ENCODE measurements at regions not wholly inside any gene's neighbourhood (a gene's known extent, or its start where the extent isn't known, plus 50 kb on each side); places are given as distances from the start of the nearest gene placed in this dataset.

DNA sequence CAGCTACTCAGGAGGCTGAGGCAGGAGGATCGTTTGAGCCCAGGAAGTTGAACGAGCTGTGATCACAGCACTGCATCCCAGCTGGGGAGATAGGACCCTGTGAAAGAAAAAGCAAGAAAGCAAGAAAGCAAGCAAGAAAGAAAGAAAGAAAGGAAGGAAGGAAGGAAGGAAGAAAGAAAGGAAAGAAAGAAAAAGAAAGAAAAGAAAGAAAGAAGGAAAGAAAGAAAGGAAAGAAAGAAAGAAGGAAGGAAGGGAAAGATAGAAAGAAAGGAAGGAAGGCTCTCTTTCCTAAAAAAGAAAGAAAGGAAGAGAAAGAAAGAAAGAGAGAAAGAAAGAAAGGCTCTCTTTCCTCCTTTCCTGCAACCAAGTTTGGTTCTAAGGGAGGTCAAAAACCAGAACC, 380.3 kb downstream of the PCNX1 start:
- DNase-seq (ENCODE audit: low read depth), result no peak

- no peak for DNase-seq (ENCODE audit: low read depth)
These were observed 382.3 kb downstream of the PCNX1 start for GRCh38 chr14:71289536-71289935.

DNA sequence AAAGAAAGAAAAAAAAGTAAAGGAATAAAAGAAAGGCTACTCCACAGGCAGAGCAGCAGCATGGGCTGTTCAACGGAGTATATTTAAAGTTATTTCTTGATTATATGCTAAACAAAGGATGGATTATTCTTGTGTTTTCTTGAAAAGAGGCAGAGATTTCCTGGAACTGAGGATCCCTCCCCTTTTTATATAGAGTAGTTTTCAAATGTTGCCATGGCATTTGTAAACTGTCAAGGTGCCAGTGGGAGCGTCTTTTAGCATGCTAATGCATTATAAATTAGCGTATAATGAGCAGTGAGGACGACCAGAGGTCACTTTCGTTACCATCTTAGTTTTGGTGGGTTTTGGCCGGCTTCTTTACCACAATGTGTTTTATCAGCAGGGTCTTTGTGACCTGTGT, 383.0 kb downstream of the PCNX1 start:
- no peak for DNase-seq (ENCODE audit: low read depth)

DNA sequence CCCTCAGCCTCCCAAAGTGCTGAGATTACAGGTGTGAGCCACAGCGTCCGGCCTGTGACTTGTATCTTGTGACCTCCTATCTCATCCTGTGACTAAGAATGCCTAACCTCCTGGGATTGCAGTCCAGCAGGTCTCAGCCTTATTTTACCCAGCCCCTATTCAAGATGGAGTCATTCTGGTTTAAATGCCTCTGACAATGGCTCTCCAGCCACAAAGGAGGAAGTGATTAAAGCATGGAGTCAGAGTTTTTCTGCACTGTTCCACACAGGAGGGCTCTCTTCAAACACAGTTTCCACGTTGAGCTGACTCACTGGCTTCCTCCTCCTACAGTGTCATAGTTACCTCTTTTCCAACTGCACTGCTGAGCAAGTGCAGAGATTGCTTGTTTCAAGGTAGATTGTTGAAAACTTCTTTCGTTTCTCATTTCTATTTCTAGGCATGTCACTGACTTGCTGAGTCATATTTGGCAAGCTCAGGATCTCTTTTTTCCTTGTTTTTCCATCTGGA, 383.8 kb downstream of the PCNX1 start:
- no peak for DNase-seq (ENCODE audit: low read depth)

- DNase-seq (ENCODE audit: low read depth), result no peak
These were observed 388.9 kb downstream of the PCNX1 start for GRCh38 chr14:71296184-71296583.

- DNase-seq (ENCODE audit: low read depth), result no peak
These were observed 393.5 kb downstream of the PCNX1 start for GRCh38 chr14:71300566-71301330.

- DNase-seq (ENCODE audit: low read depth), result no peak
These were observed 394.4 kb downstream of the PCNX1 start for GRCh38 chr14:71301611-71302010.

GRCh38 chr14:71304690-71305089, 397.4 kb downstream of the PCNX1 start:
- no peak for DNase-seq (ENCODE audit: low read depth)

GRCh38 chr14:71308671-71309070, 401.4 kb downstream of the PCNX1 start:
- no peak for DNase-seq (ENCODE audit: low read depth)

- DNase-seq (ENCODE audit: low read depth), result no peak
These were observed 402.5 kb downstream of the PCNX1 start for GRCh38 chr14:71309756-71310155.

GRCh38 chr14:71311061-71311460, 403.8 kb downstream of the PCNX1 start:
- DNase-seq (ENCODE audit: low read depth), result no peak

DNA sequence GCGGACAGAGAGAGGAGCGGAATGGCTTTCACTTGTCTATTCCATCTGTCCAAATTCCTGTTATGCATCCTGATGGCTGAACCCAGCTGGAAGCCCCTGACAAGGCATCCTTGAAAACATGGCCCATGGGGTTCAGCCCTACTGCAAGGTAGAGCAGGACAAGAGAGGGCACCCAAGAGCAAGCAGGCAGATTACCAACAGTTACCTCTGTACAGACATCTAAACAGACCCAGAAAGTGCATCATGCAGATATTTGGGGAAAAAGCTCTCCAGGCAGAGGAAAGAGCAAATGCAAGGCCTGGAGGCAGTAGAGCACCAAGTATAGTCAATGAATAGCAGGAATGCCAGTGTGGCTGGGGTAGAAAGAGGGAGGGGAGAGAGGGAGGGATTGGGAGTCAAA, 407.5 kb downstream of the PCNX1 start:
- no peak for DNase-seq (ENCODE audit: low read depth)

GRCh38 chr14:71317385-71318096, 410.3 kb downstream of the PCNX1 start:
- no peak for DNase-seq (ENCODE audit: low read depth)

DNA sequence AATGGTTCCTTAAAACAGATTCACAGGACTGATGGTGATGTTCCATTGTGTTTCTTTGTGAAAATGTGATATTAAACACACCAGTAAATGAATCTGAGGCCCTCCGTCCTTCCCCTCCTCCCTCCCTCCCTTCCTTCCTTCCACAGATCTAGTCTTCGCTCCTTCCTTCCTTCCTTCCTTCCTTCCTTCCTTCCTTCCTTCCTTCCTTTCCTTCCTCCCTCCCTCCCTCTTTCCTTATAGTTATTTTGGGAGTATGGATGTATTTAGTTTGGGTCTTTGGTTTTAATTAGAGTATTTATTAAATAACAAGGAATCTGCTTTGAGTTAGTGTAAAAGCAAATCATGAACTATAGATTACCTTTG, 410.8 kb downstream of the PCNX1 start:
- DNase-seq (ENCODE audit: low read depth), result no peak

- no peak for DNase-seq (ENCODE audit: low read depth)
These were observed 412.4 kb downstream of the PCNX1 start for GRCh38 chr14:71319666-71320065.

DNA sequence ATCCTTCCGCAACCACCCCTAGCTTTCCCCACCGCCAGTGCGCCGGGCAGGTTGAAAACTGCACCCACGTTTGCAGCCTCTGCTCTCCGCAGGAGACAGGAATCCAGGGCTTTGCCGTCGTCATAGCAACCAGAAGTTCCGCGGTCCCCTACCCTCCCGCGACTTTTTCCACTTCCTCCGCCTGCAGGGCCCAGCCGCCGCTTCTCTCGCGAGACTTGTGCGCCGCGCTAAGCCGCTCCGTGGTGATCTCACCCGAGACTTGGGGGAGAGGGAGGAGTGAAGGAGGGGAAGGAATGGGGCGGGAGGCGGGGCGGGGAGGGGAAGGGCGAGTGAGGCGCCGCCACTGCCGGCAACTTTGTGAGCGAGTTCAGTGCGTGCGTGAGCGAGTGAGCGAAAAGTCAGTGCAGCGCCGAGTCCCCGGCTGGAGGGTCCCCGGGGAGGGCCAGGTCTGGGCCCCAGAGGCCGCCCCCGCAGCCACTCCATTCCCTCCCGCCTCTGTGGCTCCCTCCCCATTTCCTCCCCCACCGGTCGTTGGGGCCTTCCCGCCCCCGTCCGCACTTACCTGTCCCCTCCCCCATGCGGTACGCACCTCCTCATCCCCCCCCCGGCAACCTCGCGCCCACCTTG, 413.0 kb downstream of the PCNX1 start, which contains the start of gene SIPA1L1:
SIPA1L1 (plus strand) TSS at position 370 of the 627 bp plus-strand sequence.
- peak; percentile 95 for DNase-seq (ENCODE audit: low read depth)

DNA sequence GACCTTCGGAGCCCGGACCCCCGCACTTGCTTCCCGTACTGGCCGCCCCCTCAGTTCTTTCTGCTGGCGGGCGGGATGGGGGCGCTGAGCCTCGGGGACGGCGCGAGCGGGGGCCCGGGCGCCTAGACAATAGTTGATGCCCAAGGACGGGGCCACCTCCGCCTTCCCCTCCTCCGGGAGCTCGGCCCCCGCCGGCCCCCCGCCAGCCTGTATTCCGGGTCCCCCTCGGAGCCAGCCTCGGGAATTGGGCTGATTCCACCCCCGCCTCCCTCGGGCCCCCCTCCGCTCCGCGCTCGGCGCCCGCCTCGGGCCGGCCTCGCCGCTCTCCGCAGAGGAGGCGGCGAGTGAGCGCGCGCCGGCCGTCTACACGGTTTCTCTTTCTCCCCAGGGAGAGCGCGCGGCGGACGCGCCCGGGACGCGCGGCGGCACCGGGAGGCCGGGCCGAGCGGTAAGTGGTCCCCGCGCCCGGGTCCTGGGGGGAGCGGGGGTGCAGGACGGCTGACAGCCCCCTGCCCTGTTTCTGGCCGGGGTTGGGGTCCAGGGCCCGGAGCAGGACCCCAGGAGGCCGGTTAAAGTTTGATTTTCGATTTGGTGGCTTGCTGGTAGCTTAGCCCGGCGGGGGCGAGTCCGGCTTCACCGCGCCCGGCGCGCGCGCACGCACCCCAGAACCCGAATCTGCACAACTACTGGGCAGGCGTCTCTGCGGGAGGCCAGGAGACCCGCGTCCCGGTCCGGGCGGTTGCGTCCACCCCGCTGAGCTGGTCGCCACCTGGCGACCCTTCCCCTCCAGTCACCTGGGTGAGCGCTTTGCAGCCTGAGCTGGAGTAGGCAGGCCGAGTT, 413.7 kb downstream of the PCNX1 start:
- DNase-seq (ENCODE audit: low read depth), result peak; percentile 51

DNA sequence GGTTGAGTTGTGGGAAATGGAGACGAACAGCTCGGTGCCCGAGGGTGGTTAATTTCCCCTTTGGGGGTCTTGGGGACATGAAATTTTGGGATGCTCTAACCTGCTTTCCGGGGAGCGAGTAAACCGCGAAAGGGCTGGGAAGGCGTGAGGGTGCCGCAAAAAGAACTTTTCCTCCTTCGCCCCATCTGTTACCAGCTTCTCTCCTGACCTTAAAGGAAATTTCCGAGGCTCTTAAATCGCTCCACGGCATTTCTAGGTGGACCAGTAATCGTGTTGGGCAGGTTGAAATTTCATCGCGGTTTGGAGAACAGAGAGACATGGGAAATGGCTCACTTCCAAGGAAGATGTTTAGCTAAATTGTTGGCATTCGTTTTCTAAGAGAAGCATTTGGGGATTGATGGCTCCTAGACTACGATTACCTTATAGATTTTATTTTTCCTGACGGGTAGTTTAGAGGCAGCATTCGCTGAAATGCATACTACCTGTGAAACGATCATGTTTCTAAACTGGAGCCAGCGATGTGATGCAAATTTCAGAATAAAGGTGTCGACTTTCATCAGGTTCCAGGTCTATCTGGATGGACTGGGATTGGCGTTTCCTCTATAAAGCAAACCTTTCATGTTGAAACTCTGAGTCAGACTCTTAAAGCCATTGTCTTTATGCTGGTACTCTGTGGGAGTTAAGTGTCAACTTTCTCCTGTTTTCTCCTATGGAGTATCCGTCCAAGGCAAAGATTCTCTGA, 414.5 kb downstream of the PCNX1 start:
- no peak for DNase-seq (ENCODE audit: low read depth)

- no peak for DNase-seq (ENCODE audit: low read depth)
These were observed 415.5 kb downstream of the PCNX1 start for GRCh38 chr14:71322655-71323250.

DNA sequence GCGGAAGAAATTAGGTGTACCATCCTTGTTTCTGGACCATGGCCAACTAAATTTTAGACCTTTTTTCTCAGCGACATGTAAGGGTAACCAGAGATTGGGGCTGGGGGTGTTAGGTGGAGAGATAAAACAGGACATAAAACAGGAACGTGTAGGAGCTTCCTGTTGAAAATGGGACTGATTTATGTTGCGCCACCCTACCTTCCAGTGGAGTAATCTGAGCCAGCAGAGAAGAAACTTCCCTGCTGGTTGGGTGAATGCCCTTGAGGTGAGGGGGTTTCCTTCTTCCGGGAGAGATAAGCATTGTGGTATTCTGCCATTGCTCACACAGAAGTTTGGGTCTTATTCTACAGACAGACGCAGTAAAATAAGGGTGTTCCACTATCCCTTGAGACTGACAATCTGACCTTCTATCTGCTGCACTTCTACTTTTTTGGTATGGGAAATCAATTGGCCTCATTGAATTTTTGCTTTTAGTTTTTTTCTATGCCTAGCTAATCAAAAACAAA, 417.6 kb downstream of the PCNX1 start:
- no peak for DNase-seq (ENCODE audit: low read depth)

DNA sequence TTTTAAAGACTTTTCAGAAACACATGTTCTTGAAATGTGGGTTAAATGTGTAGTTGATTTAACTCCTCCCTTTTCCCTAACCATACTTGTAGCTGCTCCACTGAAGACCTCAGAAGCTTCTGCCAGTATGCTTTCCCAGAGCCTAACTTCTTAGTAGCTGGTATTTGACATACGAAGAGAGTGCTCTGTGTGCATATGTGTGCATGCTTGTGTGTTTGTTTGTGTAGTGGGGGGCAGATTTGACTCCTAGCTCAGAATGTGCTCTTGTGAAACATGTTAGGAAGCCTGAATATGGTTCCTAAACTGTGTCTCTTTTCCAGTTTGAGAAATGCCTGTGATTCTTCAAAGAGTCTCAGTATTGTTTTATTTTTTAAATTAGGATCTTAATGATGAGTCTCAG, 420.4 kb downstream of the PCNX1 start:
- no peak for DNase-seq (ENCODE audit: low read depth)

All from activated T-cell treated with anti-CD3 and anti-CD28 coated beads for 1 hour (primary cell).